Fibroblast of skin of left biceps (primary cell): ENCODE measurements at regions not wholly inside any gene's neighbourhood (a gene's known extent, or its start where the extent isn't known, plus 50 kb on each side); places are given as distances from the start of the nearest gene placed in this dataset.

Experiments used
- DNase-seq, 2 experiments: peaks; one replicate each; pipeline ENCODE4 v3.0.0-alpha.2; 2013; ENCODE audit warnings: low read depth in 2 of 2

DNA sequence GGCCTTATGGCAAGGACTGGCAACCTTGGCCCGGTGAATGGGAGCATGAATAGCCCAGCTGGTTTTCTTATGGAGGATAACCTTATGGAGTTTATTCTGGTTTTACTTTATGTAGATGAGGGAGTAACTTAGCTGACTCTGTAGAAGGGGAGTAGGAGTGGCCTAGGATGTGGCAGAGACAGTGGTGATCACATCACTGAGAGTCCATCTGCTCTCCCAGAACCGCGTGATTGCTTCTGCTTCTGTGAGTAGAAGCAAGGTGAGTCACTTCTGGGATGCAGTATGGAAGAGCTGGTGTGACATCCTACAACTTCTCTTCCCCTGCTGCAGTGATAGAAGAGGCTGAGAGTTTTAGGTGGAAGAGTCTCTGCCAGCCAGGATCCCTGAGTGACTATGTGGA, 129.2 kb downstream of the RPS24 start:
- DNase-seq = no peak

DNA sequence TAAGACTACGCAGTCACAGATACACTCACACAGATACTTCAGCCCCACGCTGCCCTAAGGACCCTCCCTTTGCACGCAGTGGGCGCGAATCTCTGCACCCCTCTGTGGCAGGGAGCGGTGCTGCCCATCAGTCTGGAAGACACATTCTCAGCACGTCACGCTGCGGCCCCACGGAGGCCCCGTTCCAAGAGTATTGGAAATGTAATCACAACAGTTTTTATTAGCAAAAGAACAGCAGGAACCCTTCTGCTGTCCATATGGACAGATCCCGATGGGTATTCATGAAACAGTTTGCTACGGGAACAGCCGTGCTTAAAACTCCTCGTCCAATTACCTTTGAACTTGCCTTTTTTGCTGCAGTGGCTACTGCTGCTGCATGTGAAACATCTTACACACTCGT, 131.0 kb downstream of the RPS24 start:
- DNase-seq = no peak

DNA sequence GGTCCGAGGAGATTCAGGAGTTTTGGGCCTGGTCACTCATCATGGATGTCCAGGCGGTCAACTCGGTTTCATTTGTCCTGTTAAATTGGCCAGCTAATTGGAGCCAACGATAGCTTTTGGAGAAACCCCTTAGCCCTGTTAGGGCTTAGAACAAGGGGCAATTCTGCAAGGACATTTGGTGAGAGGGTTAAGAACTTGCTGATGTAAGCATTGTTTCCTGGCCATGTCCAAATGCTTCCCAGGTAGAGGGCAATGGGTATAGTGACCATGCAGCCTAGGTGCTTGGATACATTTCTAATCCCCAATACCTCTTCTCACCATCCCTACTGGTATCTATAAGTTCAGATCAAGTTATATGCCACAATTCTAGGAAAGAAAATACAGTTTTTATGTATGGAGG, 131.5 kb downstream of the RPS24 start:
- no peak for DNase-seq

DNA sequence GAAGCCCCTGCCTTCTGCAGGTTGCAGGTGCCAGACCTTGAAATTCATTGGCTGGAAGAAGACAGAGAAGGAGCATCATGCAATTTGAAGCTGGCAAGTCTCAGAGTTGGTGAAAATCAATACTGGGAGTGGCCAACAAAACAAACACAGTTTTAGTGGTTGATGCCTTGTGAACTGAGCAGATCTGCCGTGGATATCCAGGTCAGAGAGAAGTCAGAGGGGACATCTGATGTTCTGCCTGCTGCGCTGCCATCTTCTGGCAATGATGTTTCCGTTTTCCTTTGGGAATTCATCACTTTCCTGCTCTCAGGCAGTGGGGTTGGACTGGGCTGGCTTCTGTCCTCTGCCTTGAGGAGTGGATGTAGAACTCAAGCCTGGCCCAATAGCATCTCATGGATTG, 132.0 kb downstream of the RPS24 start:
- DNase-seq = no peak

DNA sequence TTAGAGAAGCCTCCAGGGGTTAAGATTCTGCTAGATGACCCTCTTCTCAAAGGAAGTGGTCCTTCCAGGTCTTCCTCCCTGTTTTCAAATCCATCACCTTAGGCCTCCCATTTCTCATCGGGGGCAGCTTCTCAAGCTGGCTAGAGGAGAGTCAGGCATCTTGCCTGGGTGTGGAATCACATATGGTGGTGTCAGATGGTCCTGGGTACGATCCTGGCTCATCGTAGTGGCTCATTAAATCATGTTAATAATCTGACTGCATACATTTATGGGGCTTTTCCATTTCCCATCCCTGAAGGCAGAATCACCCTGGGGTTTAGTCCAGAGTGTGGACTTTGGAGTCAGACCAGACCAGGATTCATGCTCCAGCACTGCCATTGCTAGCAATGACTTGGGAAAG, 132.6 kb downstream of the RPS24 start:
- DNase-seq = no peak

DNA sequence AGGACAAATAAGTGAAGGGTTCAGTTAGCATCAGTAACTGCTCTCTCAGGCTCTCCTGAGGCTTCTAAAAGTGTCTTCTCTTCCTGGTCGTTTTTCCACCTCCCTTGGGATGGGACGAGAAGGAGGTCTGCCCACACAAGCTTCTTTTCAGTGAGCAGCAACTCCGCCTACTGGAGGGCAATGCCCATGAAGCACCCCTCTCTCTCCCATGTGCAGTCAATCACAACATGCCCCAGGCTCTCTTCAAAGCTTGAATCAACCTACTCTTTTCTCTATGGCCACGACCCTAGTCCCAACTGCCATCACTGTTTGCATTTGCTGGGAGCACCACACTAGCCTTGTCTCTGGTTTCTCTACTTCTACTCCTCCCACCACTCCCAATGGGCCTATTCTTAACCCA, 135.6 kb downstream of the RPS24 start:
- DNase-seq = no peak

DNA sequence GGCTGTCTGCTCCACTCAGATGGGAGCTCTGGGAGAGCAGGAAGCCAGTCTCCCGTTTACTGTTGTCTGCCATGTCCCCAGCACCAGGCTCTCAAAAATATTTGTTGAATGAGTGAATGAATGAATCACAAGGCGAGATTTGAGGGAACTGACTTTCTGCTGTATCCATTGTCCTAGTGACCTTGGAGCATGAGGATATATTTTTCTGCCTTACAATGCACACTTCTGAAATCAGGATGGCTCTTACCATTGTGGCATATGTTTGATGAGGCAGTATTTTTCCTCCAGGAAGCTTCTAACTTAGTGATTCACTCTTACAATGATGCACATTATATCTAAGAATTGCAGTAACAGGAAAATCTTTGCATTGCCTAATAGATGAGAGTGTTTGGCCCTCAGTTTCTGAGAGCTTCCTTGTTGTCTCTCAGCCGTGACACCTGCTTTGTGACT, 136.4 kb downstream of the RPS24 start:
- DNase-seq = no peak

DNA sequence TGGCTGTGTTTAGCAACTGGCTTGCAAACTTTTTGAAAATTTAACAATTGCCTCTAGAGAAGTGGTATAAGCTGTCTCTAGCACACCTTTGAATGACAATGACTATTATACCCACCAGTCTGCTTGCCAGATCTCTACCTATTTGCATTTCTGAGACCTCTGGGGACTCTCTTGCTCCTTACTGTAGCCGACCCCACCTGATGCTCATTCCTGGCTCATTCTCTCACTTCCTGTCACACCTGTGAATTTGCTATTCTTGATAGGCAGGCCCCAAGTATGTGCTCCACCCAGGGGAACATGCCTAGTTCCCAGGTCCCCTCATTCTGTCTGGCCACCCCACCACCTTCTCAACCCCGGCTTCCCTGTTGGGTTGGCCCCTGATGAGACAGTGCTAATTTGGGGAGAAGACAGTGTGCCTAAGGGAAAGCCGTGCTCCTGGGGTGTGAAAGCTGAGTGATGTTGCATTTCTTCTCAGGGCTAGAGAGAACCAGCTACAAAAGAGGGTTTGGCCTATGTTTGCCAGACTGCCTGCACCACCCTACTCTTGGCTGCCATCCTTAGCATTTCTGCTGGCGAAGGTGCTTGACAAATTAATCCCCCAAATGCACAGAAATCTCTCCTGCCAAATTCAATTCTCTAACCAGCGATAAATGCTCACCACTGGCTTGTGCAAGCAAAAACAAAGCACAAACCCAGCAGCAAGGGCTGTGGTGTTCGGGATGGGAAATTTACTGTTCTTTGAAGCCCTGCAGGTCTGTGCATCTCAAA, 138.2 kb downstream of the RPS24 start:
- DNase-seq = no peak

DNA sequence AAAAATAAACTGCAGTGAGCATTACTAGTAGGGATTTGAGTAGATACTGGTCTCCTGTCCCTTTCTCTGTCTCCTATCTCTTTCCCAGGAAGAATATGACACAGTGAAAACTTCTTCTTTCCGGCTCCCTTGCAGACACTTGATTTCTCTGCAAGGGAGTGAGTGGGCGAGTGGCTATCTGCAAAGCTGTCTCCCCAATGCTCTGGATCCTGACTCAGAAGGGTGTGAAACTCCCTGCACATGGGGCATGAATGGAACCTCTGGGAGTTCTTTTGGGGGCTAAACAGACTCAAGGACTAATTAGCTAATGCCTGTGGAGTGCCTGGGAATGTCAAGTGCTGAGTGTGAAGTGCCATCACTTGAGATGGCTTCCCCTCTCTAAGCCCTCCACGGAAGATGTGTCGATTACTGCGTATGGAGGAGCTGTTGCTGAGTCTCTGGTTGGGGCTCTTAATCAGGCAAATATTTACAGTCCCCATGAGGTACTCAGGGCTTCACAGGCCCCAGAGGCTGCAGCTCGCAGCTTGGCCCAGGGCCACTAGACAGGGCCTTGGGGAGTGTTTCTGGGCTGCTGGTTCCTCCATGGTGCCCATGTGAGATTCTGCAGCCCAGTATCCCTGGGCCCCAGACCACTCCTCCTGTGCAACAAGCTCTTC, 139.8 kb downstream of the RPS24 start:
- no peak for DNase-seq

DNA sequence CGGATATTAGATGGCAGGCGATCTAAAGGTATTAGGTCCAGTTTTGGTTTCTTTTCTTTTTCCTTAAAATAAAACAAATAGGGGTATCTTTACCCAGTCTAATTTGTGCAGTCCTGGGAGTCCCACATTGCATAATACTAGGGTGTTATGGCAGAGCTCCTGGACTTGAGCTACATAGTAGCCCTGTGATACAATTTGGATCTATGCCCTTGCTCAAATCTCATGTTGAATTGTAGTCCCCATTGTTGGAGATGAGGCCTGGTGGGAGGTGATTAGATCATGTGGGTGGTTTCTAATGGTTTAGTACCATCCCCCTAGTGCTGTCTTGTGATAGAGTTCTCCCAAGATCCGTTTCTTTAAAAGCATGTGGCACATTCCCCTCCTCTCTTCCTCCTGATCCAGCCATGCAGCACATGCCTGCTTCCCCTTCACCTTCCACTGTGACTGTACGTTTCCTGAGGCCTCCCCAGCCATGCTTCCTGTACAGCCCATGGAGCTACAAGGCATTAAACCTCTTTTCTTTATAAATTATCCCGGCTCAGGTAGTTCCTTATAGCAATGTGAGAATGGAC, 141.9 kb downstream of the RPS24 start:
- no peak for DNase-seq

DNA sequence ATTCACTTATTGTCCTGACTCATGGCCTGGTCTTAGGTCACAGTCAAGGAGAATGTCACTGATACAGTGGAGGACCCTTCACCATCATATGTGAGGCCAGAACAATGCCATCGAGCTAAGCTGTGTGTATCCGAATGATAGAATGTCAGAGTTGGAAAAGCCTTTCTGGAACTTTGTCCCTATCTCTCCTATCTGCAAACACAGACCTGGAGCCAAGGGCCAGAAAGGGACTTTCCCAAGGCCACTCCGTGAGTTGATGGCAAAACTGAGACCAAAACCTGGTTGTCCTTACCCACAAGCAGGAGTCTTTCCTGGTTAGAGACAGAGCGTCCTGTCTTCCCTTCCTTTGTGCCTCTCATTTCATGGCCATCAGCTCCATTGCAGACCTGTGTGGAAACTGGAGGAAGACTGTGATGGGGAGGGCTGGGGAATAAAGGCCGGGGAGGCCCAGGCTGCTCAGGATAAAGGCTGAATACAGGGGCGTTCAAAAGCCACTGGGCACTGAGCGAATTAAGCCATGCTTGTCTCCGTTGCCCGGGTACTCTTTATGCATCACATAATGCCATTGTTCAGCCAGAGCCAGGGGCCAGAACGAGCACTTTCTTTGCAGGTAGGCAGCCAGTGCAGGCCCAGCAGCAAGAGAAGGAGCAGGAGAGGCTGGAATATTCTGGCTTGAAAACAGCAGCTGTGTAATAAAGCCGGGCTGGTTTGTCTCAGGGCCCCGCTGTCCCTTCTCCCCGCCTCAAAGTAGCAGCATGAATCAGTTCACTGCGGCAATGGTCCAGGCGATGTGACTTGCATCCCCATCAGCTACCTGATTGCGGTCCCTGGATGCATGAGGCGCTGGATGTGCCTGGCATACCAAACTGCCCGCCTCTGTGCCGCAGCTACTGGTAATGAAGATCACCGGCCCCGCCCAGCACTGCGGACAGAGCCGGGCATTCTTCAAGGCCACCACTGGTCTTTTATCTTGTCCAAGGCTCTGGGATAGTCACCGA, 143.0 kb downstream of the RPS24 start:
- no peak for DNase-seq

DNA sequence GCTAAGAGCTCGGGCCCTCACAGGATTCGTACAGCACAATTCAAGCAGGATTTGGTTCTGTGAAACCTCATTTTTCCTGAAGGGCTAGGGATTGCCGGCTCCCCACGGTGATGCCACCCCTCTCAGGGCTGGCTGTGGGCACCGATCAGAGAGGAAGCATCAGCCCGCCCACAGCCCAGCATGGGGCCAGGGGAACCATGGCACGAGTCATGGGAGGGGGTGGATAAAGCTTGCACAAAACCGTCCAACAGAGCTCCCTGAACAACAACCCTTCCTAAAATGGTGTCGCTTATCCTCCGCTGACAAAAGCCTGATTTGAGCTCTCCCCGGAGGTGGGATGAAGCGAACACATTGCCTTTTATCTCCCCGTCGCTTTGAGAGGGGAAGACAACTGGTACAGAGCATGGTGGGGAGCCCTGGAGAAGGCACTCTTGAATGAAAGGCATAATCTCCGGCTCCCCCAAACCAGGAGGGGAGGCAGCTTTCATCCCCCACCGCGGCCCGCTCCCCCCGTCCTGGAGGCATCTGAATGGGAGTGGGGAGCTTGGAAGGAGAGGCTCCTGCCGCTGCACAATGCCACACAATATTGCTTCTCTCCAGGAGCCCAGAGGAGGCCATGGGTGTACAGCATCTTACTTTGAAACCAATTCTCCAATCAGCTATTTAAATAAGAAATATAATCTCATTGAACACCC, 144.0 kb downstream of the RPS24 start:
- DNase-seq = no peak

DNA sequence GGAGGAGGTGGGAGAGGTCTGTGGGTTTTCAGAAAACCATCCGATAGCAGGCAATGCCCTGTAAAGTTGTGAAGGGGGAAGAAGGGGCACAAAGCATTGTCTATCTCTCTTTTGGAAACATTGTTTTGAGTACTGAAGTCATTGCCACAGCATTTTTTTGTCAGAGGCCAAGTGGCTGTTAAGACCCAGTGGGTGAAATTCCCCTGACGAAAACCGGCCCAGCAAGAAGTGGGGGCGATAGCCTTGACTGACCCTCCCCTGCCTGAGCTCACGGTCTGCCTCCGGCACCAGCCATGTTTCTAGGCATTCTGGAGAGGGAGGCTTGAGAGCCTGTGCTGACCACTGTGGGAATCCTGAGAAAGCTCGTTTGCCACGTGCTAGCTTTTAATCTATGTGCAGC, 144.7 kb downstream of the RPS24 start:
- DNase-seq = no peak

DNA sequence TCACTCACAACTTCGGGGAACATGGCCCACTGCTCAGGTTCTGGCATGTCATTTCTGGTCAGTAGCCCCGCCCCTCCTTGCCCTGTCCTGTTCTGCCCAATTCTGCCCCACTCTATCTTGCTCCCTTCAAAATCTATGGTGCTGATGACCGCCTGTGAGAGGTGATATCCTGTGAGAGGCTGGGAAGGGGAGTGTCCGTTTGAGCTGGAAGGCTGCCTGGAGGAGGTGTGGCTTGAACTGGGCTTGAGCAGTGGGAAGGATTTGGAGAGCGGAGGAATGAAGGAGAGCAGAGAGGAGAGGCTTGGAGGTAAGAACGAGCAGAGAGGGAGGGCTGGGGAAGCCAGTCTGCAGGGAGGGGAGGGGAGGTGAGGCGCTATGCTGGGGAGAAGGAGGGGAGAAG, 145.3 kb downstream of the RPS24 start:
- DNase-seq = no peak

DNA sequence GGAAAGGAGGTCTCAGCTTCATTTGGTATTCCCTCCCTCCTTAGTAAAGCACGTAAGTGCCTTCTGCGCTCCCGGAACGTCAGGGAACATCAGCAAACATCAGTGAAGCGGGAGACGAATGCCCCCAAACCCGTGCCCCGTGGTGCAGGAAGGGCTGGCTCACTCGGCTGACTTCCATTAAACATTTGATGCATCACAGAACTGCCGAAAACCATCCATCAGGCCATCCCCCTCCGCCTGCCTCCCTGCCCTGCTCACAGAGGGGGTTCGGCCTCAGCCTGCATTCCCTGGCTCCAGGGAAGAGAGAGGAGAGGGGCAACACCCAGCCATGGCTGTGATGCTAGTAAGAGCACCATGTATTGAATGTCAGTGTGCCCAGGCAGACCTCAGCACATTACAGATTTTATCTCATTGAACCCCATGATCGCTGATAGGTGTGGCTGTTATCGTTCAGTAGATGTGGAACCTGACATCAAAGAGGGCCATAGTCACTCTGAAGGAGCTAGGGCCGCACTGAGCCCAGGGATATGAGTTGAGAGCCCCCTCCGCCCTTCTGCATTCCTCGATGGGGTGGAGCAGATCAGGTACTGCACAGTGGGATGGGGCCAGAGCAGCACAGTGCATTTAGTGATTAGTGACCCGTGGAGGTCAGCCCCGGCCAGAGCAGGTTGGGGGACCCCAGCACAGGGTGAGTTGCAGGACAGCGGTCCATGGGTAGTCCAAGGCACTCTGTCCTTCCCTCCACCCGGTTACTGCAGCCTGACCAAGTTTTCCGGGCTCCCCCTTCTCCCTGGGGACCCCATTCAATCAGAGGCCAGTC, 146.4 kb downstream of the RPS24 start:
- no peak for DNase-seq

DNA sequence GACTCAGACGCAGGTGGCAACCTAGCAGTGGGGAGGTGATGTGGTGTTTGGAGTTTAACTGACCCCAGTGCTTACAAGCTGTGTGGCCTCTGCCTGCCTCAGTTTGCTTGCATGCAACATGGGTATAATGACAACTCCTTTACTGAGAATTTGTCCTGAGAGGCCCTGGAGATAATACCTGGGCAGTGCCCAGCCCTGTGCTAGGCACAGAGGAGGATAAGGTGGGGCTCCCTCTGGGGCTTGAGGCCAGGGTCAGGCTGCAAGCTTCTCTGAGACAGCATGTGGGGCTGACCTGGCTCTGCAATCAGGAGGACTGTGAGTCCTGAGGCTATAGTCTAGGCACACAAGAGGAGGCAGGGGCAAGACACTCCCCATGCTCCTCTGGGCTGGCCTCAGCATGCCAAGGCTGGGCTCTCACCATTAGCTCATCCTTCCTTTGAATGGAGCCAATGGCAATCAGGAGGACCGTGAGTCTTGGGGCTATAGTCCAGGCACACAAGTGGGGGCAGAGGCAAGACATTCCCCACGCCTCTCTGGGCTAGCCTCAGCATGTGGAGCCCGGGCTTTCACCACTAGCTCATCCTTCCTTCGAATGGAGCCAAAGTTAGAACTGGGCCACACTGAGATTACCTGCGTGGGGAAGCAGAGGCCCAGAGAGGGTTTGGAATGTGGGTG, 147.9 kb downstream of the RPS24 start:
- DNase-seq = no peak

DNA sequence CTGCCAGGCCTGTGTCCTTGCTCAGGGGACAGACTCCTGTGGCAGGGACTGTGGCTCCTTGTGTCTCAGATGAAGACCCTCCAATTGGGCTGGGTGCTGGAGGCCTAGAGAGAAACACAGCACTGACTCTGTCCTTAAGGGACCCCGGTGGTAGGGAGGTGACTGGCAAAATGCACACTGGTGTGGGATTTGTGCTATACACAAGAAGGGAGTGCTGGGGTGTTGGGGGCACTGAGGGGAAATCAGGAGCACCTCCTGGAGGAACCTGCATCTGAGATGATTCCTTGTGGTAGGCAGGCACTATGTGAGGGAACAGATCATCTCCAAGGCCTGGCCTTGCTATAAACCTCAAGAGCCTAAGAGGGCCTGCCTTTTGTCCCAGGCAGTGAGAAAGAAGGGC, 149.2 kb downstream of the RPS24 start:
- DNase-seq = no peak

DNA sequence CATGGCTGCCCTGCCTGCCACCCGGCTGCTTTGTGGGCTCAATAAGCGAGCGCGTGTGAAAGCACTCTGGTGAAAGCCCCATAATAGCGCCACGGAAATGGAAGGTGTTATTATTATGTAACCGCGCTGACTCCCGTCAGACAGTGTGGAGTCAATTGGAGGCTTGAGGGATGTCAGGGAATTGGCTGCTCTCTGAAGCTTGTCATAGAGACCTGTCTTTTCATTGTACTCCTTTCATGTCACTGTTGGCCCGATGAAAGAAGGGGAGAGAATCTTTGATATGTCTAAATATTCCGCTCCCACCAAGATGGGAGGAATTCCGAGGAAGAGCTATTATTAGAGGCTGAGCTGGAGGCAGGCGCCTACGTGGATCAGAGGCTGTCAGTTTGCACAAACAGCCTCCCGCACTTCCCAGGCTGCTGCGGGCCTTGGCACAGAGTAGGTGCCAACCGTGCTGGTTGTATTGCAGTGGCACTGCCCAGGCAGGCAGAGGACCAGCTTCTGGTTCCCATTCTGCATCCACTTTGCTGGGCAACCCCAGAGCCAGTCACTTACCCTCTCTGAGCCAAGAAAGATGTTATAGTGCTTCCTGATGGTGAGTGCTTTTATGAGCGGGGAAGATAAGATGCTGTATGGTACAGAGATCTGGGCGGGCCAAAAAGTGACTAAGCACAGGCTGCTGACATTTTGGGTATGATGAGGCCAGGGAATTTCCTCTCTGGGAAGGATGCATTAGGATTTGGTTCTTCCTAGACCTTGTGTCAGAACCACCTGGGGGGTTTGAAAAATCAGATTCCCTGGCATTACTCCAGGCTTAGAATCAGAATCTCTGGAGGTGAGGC, 151.4 kb downstream of the RPS24 start:
- no peak for DNase-seq

DNA sequence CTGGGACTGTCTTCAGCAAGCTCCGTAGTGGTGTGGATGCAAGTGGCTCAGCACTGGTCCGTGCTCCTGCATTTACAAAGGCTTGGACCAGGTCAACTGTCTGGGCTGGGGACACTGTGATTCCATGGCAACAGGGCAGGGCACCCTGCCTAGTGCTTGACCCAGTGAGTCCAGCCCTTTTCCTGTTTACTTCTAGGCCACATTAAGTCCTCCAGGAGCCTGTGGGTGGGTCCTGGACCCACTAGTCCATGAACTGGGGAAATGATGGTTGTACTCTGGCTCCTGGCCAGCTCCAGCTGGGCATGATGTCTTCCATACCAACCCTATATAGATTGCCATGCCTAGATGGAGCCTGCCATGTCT, 152.0 kb downstream of the RPS24 start:
- no peak for DNase-seq
